Esophagus (tissue), 2 donors: ENCODE measurements at regions not wholly inside any gene's neighbourhood (a gene's known extent, or its start where the extent isn't known, plus 50 kb on each side); places are given as distances from the start of the nearest gene placed in this dataset.

Source experiments
- H3K27ac ChIP-seq, 2 donors: one replicate each; pipeline ENCODE4 v1.5.1; 2013; ENCODE audit warnings: low read depth in 2 of 2, mild to moderate bottlenecking in 2 of 2, inconsistent platforms in 1 of 2, low read length in 1 of 2, moderate library complexity in 1 of 2
- H3K27me3 ChIP-seq, 2 donors: one replicate each; pipeline ENCODE4 v1.6.1; 2013; ENCODE audit warnings: low read length in 2 of 2, control low read depth in 1 of 2, mild to moderate bottlenecking in 1 of 2; ENCODE audit not compliant: insufficient read depth in 2 of 2, control insufficient read depth in 1 of 2
- H3K36me3 ChIP-seq, 2 donors: one replicate each; pipeline ENCODE4 v1.6.1; 2013; ENCODE audit warnings: low read length in 1 of 2; ENCODE audit not compliant: control insufficient read depth in 2 of 2, insufficient read depth in 2 of 2
- H3K4me1 ChIP-seq, 2 donors: one replicate each; pipeline ENCODE4 v1.6.1; 2013; ENCODE audit warnings: low read length in 1 of 2; ENCODE audit not compliant: control insufficient read depth in 2 of 2, insufficient read depth in 2 of 2
- H3K4me3 ChIP-seq, 2 donors: one replicate each; pipeline ENCODE4 v1.5.1; 2013; ENCODE audit warnings: low read length in 2 of 2, mild to moderate bottlenecking in 2 of 2, low read depth in 1 of 2, moderate library complexity in 1 of 2
- H3K9me3 ChIP-seq, 2 donors: one replicate each; pipeline ENCODE4 v1.6.1; 2013; ENCODE audit warnings: mild to moderate bottlenecking in 2 of 2, low read depth in 1 of 2, low read length in 1 of 2, moderate library complexity in 1 of 2; ENCODE audit not compliant: control insufficient read depth in 2 of 2, insufficient read depth in 1 of 2
- WGBS, 2 donors: extraction: QIAGEN DNeasy Blood & Tissue Kit; methylation state at CpG; one replicate each; pipeline ENCODE4 v1.1.7; 2013; 5-methylcytosine and 5-hydroxymethylcytosine counted together
- donor health status: healthy with polysubstance abuse.
- donor health status: Bipolar disorder and iron deficiency.

GRCh38 chr22:47274196-47274595 lies 511.7 kb downstream of the TBC1D22A start:
- peaks cover 0 to 2% of the 10 kb centered on the region in 2 donors for H3K4me1 ChIP-seq
- 91 to 93% methylated on average over 11 of the region's 11 CpGs for WGBS, 2 donors
- H3K27ac ChIP-seq: no peak overlapping the region
- H3K36me3 ChIP-seq: no peaks in the 10 kb centered on the region
- H3K9me3 ChIP-seq: peaks cover 0 to 2% of the 10 kb centered on the region in 2 donors
- H3K4me3 ChIP-seq: no peak overlapping the region
- H3K27me3 ChIP-seq: peaks cover 0 to 2% of the 10 kb centered on the region in 2 donors

DNA sequence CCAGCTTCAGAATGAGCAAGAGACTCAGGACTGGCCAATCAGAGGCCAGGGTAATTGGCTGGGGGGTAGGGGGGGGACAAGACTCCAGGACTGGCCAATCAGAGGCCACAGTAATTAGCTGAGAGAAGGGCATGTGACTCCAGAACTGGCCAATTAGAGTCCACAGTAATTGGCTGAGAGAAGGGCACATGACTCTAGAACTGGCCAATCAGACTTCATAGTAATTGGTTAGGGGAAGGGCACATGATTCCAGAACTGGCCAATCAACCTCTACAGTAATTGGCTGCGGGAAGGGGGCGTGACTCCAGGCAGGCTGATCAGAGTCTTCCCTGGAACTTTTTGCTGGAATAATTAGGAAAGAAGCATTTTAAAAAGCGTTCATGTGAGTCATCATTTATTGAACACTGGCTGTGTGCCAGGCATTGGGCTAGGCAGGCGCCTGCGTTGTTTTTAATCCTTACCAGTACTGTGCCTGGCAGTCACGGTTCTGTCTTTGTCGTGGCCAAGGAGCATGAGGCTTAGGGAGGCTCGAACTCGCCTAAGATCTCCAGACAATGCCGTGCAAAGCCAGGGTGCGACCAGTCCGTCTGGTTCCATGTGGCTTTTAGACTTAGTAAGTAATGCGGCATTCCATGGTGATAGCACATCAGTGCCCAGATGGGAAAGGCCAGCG lies 508.1 kb downstream of the TBC1D22A start:
- Histone ChIP-seq H3K27ac (no peak overlapping the region), H3K27me3 (no peaks in the 10 kb centered on the region), H3K36me3 (no peaks in the 10 kb centered on the region), H3K4me1 (peaks cover 0 to 2% of the 10 kb centered on the region in 2 donors), H3K4me3 (no peak overlapping the region), H3K9me3 (peaks cover 0 to 4% of the 10 kb centered on the region in 2 donors)
- 60 to 82% methylated on average over 14 of the region's 14 CpGs for WGBS, 2 donors

- H3K27me3 ChIP-seq: no peaks in the 10 kb centered on the region
- WGBS, 2 donors: 70 to 78% methylated on average over 6 of the region's 6 CpGs
- no peak overlapping the region for H3K4me3 ChIP-seq
- H3K9me3 ChIP-seq: peaks cover 0 to 4% of the 10 kb centered on the region in 2 donors
- H3K4me1 ChIP-seq: no peaks in the 10 kb centered on the region
- no peak overlapping the region for H3K27ac ChIP-seq
- no peaks in the 10 kb centered on the region for H3K36me3 ChIP-seq
Measured at GRCh38 chr22:47269516-47270088, 507.2 kb downstream of the TBC1D22A start.

DNA sequence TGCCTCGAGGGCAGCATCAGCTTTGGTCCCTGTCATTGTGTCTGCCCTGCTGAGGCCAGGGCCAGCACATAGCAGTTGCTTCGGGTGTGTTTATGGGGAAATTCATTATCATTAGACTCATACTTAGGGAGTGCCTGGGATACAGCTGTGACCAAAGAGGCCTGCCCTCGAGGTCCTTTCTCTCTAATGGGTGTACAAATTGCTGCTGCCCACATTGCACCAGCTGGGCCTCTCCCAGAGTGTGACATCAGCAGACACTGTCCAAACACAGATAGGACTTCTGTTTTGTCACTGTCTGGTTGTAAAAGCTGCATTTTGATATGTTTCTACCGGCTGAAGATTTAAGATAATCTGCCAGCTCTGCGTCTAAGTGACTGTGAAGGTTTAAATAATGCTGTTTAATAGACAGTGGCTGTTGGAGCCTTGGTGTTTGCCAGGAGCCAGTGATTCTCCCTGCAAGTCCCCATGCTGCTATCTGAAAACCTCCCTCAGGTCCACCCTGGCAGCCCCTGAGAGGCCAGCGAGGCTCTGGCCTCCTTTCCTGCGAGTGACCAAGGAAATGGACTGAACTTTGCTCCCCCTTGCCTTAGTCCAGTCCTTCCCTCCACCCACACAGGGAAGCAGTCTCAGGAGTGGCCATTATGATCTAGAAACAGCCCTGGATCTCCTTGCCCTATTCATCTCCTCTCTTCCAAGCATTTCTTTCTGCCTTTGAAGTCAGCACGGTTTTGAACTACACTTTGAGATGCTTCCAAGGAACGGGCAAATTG lies 505.2 kb downstream of the TBC1D22A start:
- Histone ChIP-seq H3K27ac (no peak overlapping the region), H3K36me3 (no peaks in the 10 kb centered on the region), H3K4me3 (no peak overlapping the region), H3K4me1 (no peaks in the 10 kb centered on the region), H3K9me3 (peaks cover 0 to 4% of the 10 kb centered on the region in 2 donors), H3K27me3 (no peaks in the 10 kb centered on the region)
- 60 to 63% methylated on average over 9 of the region's 9 CpGs for WGBS, 2 donors

DNA sequence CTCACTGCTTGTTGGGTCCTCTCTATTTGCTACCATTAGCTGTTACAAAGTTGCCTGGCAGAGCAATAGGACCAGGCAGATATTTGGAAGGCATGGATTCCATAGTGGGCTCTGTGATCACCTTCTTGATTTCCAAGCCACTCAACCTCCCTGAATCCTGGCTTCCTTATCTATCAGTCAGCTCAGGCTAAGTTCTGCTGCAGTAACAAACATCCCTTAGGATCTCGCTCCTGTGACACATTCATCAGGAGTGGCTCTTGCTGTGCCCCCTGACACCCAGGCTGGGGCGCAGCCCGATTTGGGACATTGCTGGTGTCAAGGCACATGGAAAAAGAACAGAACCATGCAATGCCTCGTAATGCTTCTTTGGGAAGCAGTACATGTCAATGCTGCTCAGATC lies 503.9 kb downstream of the TBC1D22A start:
- 86 to 90% methylated on average over 4 of the region's 4 CpGs for WGBS, 2 donors
- Histone ChIP-seq H3K27me3 (no peaks in the 10 kb centered on the region), H3K9me3 (peaks cover 0 to 4% of the 10 kb centered on the region in 2 donors), H3K4me3 (no peak overlapping the region), H3K4me1 (no peaks in the 10 kb centered on the region), H3K27ac (no peak overlapping the region), H3K36me3 (no peaks in the 10 kb centered on the region)

GRCh38 chr22:47260551-47260950 lies 498.1 kb downstream of the TBC1D22A start:
- 67 to 85% methylated on average over 5 of the region's 5 CpGs for WGBS, 2 donors
- H3K4me1 ChIP-seq: no peaks in the 10 kb centered on the region

GRCh38 chr22:47259990-47260389 lies 497.5 kb downstream of the TBC1D22A start:
- Histone ChIP-seq H3K36me3 (no peaks in the 10 kb centered on the region), H3K4me1 (no peaks in the 10 kb centered on the region), H3K27me3 (peaks cover 0 to 3% of the 10 kb centered on the region in 2 donors), H3K4me3 (no peak overlapping the region), H3K9me3 (peaks cover 0 to 2% of the 10 kb centered on the region in 2 donors), H3K27ac (no peak overlapping the region)
- 82 to 89% methylated on average over 5 of the region's 5 CpGs for WGBS, 2 donors

More at GRCh38 chr22:47260551-47260950, 498.1 kb downstream of the TBC1D22A start:
- H3K27me3 ChIP-seq: peaks cover 0 to 3% of the 10 kb centered on the region in 2 donors
- no peak overlapping the region for H3K27ac ChIP-seq
- no peaks in the 10 kb centered on the region for H3K36me3 ChIP-seq
- H3K4me3 ChIP-seq: no peak overlapping the region
- H3K9me3 ChIP-seq: peaks cover 0 to 2% of the 10 kb centered on the region in 2 donors

DNA sequence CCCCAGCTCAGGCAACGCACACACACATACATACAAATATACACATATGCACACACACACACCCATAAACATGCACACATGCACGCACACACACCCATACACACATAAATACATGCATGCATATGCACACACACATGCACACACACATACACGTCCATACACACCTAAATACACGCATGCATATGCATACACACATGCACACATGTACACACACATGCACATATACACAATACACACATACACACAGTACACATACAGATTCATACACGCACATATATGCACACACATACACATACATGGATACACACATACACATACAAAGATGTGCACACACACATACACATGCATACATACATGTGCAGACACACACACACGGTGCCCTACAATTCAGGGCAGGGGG lies 496.6 kb downstream of the TBC1D22A start:
- H3K9me3 ChIP-seq: peaks cover 0 to 2% of the 10 kb centered on the region in 2 donors
- no peaks in the 10 kb centered on the region for H3K4me1 ChIP-seq
- WGBS, 2 donors: 74 to 84% methylated on average over 6 of the region's 6 CpGs
- H3K36me3 ChIP-seq: no peaks in the 10 kb centered on the region
- no peak overlapping the region for H3K4me3 ChIP-seq
- H3K27me3 ChIP-seq: peaks cover 0 to 3% of the 10 kb centered on the region in 2 donors
- no peak overlapping the region for H3K27ac ChIP-seq

DNA sequence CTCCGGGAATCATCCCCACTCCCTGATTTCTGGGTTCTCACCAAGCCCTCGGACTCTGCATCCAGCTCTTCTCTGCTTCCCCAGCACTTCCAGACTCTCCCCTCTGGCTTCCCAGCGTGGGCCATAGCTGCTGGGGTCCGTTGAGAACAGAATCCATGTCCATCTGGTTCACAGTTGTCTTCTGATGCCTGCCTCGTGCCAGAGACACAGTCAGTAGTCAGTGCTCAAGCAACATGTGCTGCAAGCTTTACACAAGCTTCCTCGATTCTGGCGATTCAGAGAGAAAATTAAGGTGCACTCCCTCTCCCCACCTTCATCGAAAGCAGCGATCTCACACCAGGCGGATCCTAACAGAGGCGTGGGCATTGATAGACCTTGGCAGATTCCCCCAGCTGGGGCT lies 495.5 kb downstream of the TBC1D22A start:
- Histone ChIP-seq H3K27ac (no peak overlapping the region), H3K27me3 (peaks cover 0 to 3% of the 10 kb centered on the region in 2 donors), H3K4me3 (no peak overlapping the region), H3K9me3 (peaks cover 0 to 2% of the 10 kb centered on the region in 2 donors), H3K4me1 (no peaks in the 10 kb centered on the region), H3K36me3 (no peaks in the 10 kb centered on the region)
- 75 to 78% methylated on average over 11 of the region's 11 CpGs for WGBS, 2 donors
